ENCODE measurements at regions not wholly inside any gene's neighbourhood (a gene's known extent, or its start where the extent isn't known, plus 50 kb on each side); places are given as distances from the start of the nearest gene placed in this dataset.

- DNase-seq, result no peak
- no peak overlapping the region for H3K27ac ChIP-seq (ENCODE audit: low read length)
- no peaks in the 10 kb centered on the region for H3K36me3 ChIP-seq (ENCODE audit: control insufficient read depth, insufficient read depth, low read length)
- no peaks in the 10 kb centered on the region for H3K27me3 ChIP-seq (ENCODE audit: control insufficient read depth, insufficient read depth, low read length)
- no CpG with 5 or more reads among the region's 1 CpG for WGBS (ENCODE audit: insufficient coverage)
- no peak overlapping the region for H3K4me3 ChIP-seq (ENCODE audit: low read length)
- peaks cover 2% of the 10 kb centered on the region for H3K4me1 ChIP-seq (ENCODE audit: control insufficient read depth, insufficient read depth, low read length)
- H3K9me3 ChIP-seq (replicated peaks; ENCODE audit: control insufficient read depth, low read depth, low read length), result no peaks in the 10 kb centered on the region
Observed at GRCh38 chr12:67425394-67425793, 156.2 kb downstream of the CAND1 start.

- no peaks in the 10 kb centered on the region for H3K9me3 ChIP-seq (replicated peaks; ENCODE audit: control insufficient read depth, low read depth, low read length)
- H3K27ac ChIP-seq (ENCODE audit: low read length), result no peak overlapping the region
- WGBS (ENCODE audit: insufficient coverage), result 23% methylated on average over 2 of the region's 2 CpGs
- H3K27me3 ChIP-seq (ENCODE audit: control insufficient read depth, insufficient read depth, low read length), result no peaks in the 10 kb centered on the region
- DNase-seq, result peak; percentile 85
- peaks cover 4% of the 10 kb centered on the region for H3K4me1 ChIP-seq (ENCODE audit: control insufficient read depth, insufficient read depth, low read length)
- no peak overlapping the region for H3K4me3 ChIP-seq (ENCODE audit: low read length)
- H3K36me3 ChIP-seq (ENCODE audit: control insufficient read depth, insufficient read depth, low read length), result no peaks in the 10 kb centered on the region
Observed at GRCh38 chr12:67426067-67426466, 156.9 kb downstream of the CAND1 start.

DNA sequence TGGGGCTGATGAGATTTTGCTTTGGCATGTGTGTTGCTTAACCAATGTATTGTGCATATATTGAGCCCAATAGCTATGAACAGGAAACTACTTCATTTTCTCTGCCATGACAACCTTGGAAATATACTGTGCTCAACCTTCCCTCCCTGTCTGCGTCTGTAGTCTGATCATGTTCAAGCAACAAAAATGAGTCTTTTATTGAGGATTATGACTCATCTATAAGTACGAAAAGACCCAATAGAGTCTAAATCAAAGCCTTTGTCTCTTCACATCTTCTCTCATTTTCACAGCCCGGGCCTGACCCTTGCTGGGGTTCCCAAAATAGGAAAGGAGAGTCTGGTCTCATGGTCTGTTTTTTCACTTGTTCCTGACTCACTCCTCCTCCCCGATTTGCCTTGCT lies 158.2 kb downstream of the CAND1 start:
- no peak overlapping the region for H3K4me3 ChIP-seq (ENCODE audit: low read length)
- H3K9me3 ChIP-seq (replicated peaks; ENCODE audit: control insufficient read depth, low read depth, low read length), result no peaks in the 10 kb centered on the region
- no peaks in the 10 kb centered on the region for H3K36me3 ChIP-seq (ENCODE audit: control insufficient read depth, insufficient read depth, low read length)
- H3K27ac ChIP-seq (ENCODE audit: low read length), result no peak overlapping the region
- DNase-seq, result no peak
- WGBS (ENCODE audit: insufficient coverage), result no CpG with 5 or more reads among the region's 4 CpGs
- no peaks in the 10 kb centered on the region for H3K27me3 ChIP-seq (ENCODE audit: control insufficient read depth, insufficient read depth, low read length)
- peaks cover 7% of the 10 kb centered on the region for H3K4me1 ChIP-seq (ENCODE audit: control insufficient read depth, insufficient read depth, low read length)

GRCh38 chr12:67428431-67428830 lies 159.3 kb downstream of the CAND1 start:
- Histone ChIP-seq H3K27me3 (ENCODE audit: control insufficient read depth, insufficient read depth, low read length) (no peaks in the 10 kb centered on the region), H3K4me1 (ENCODE audit: control insufficient read depth, insufficient read depth, low read length) (peaks cover 7% of the 10 kb centered on the region), H3K27ac (ENCODE audit: low read length) (no peak overlapping the region), H3K9me3 (replicated peaks; ENCODE audit: control insufficient read depth, low read depth, low read length) (no peaks in the 10 kb centered on the region), H3K4me3 (ENCODE audit: low read length) (no peak overlapping the region), H3K36me3 (ENCODE audit: control insufficient read depth, insufficient read depth, low read length) (no peaks in the 10 kb centered on the region)
- no CpG with 5 or more reads among the region's 2 CpGs for WGBS (ENCODE audit: insufficient coverage)
- no peak for DNase-seq

DNA sequence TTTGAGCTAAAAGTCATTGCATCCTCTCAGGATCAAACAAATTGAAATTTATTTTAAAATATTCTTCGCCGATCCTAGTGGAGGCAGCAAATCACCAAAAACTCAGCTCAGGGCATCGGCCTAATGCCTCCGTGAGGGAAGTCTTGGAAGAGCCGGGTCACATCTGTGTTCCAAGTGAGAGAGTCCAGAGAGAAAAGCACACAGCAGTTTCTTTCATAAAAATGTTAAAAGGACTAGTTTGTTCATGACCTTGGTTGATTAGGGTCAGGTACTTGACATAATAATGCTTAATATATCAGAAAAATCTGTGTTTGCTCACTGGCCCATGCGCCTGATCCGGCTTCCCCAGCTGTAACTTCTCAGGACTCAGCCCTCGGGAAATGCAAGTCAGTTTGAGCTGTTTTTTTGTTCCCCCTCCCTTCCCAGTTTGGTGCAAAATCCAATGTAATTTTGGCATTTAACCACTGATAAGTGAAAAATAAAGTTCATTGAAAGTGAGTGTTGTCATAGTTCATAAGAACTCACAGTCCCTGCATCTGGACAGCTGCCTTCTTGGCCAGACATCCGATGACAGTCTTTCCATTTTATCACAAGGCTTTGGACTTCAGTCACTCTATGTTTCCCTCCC lies 161.7 kb downstream of the CAND1 start:
- Histone ChIP-seq H3K4me1 (ENCODE audit: control insufficient read depth, insufficient read depth, low read length) (peaks cover 7% of the 10 kb centered on the region), H3K27ac (ENCODE audit: low read length) (peak overlapping the region; percentile 11), H3K4me3 (ENCODE audit: low read length) (no peak overlapping the region), H3K9me3 (replicated peaks; ENCODE audit: control insufficient read depth, low read depth, low read length) (no peaks in the 10 kb centered on the region), H3K27me3 (ENCODE audit: control insufficient read depth, insufficient read depth, low read length) (no peaks in the 10 kb centered on the region), H3K36me3 (ENCODE audit: control insufficient read depth, insufficient read depth, low read length) (no peaks in the 10 kb centered on the region)
- 20% methylated on average over 4 of the region's 9 CpGs for WGBS (ENCODE audit: insufficient coverage)
- DNase-seq, result peak; percentile 92

DNA sequence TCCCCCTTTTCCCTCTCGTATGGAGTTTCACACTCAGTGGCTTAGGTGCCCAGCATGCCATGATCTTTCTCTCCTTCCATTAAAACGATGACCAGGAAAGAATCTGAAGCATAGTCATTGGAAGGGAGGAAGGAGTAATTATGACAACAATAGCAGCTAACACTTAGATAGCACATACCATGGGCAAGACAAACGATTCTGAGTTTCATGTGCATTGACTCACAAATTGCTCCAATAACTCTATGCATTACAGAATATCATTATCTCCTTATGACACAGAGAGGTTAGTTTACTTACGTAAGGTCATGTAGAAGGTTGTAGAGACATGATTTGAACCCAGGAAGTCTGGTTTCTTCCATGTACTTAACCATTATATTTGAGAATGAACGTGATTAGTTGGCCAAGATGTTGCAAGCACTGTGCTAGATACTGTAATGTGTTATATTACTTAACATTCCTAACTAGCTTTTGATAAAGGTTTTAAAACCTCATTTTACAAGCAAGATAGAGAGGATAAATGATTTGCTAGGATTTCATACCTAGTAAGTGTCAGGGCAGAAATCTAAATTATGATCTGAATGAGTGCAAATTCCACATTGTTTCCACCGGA lies 162.4 kb downstream of the CAND1 start:
- Histone ChIP-seq H3K36me3 (ENCODE audit: control insufficient read depth, insufficient read depth, low read length) (no peaks in the 10 kb centered on the region), H3K27me3 (ENCODE audit: control insufficient read depth, insufficient read depth, low read length) (no peaks in the 10 kb centered on the region), H3K27ac (ENCODE audit: low read length) (no peak overlapping the region), H3K4me1 (ENCODE audit: control insufficient read depth, insufficient read depth, low read length) (peaks cover 5% of the 10 kb centered on the region), H3K9me3 (replicated peaks; ENCODE audit: control insufficient read depth, low read depth, low read length) (no peaks in the 10 kb centered on the region), H3K4me3 (ENCODE audit: low read length) (no peak overlapping the region)
- DNase-seq, result no peak
- no CpG with 5 or more reads among the region's 6 CpGs for WGBS (ENCODE audit: insufficient coverage)

GRCh38 chr12:67433385-67434175 lies 164.4 kb downstream of the CAND1 start:
- H3K4me1 ChIP-seq (ENCODE audit: control insufficient read depth, insufficient read depth, low read length), result peaks cover 5% of the 10 kb centered on the region
- no peaks in the 10 kb centered on the region for H3K36me3 ChIP-seq (ENCODE audit: control insufficient read depth, insufficient read depth, low read length)
- no peak for DNase-seq
- H3K27me3 ChIP-seq (ENCODE audit: control insufficient read depth, insufficient read depth, low read length), result no peaks in the 10 kb centered on the region
- no peak overlapping the region for H3K4me3 ChIP-seq (ENCODE audit: low read length)
- no CpG with 5 or more reads among the region's 6 CpGs for WGBS (ENCODE audit: insufficient coverage)
- no peaks in the 10 kb centered on the region for H3K9me3 ChIP-seq (replicated peaks; ENCODE audit: control insufficient read depth, low read depth, low read length)
- H3K27ac ChIP-seq (ENCODE audit: low read length), result no peak overlapping the region

GRCh38 chr12:67434671-67435370 lies 165.7 kb downstream of the CAND1 start:
- WGBS (ENCODE audit: insufficient coverage), result 50% methylated on average over 1 of the region's 3 CpGs
- DNase-seq, result no peak
- H3K36me3 ChIP-seq (ENCODE audit: control insufficient read depth, insufficient read depth, low read length), result no peaks in the 10 kb centered on the region
- H3K27me3 ChIP-seq (ENCODE audit: control insufficient read depth, insufficient read depth, low read length), result no peaks in the 10 kb centered on the region
- no peaks in the 10 kb centered on the region for H3K9me3 ChIP-seq (replicated peaks; ENCODE audit: control insufficient read depth, low read depth, low read length)
- no peak overlapping the region for H3K4me3 ChIP-seq (ENCODE audit: low read length)
- no peak overlapping the region for H3K27ac ChIP-seq (ENCODE audit: low read length)
- peaks cover 5% of the 10 kb centered on the region for H3K4me1 ChIP-seq (ENCODE audit: control insufficient read depth, insufficient read depth, low read length)

DNA sequence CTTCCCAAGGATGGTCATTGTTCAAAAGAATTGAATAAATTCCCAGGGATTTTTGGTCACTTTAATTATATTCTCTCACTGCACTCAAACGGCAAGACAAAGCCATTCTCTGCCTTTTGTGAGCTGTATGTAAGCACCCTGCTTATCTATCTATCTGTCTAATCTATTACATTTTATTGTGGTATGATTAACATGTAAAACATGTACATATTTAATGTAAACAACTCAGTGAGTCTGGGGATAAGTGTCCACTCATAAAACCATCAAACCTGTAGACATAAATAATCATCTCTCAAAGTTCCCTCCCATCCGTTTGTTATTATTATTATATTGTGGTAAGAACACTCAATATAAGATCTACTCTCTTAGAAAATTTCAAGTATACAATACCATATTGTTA lies 167.1 kb downstream of the CAND1 start:
- WGBS (ENCODE audit: insufficient coverage), result no CpG with 5 or more reads among the region's 2 CpGs
- no peak overlapping the region for H3K27ac ChIP-seq (ENCODE audit: low read length)

GRCh38 chr12:67437011-67437410 lies 167.9 kb downstream of the CAND1 start:
- no CpG with 5 or more reads among the region's 2 CpGs for WGBS (ENCODE audit: insufficient coverage)
- H3K36me3 ChIP-seq (ENCODE audit: control insufficient read depth, insufficient read depth, low read length), result no peaks in the 10 kb centered on the region
- no peaks in the 10 kb centered on the region for H3K27me3 ChIP-seq (ENCODE audit: control insufficient read depth, insufficient read depth, low read length)
- no peaks in the 10 kb centered on the region for H3K4me1 ChIP-seq (ENCODE audit: control insufficient read depth, insufficient read depth, low read length)
- DNase-seq, result no peak
- H3K9me3 ChIP-seq (replicated peaks; ENCODE audit: control insufficient read depth, low read depth, low read length), result no peaks in the 10 kb centered on the region
- no peak overlapping the region for H3K4me3 ChIP-seq (ENCODE audit: low read length)
- H3K27ac ChIP-seq (ENCODE audit: low read length), result no peak overlapping the region

More for the DNA sequence above, 167.1 kb downstream of the CAND1 start:
- Histone ChIP-seq H3K9me3 (replicated peaks; ENCODE audit: control insufficient read depth, low read depth, low read length) (no peaks in the 10 kb centered on the region), H3K36me3 (ENCODE audit: control insufficient read depth, insufficient read depth, low read length) (no peaks in the 10 kb centered on the region), H3K27me3 (ENCODE audit: control insufficient read depth, insufficient read depth, low read length) (no peaks in the 10 kb centered on the region), H3K4me3 (ENCODE audit: low read length) (no peak overlapping the region), H3K4me1 (ENCODE audit: control insufficient read depth, insufficient read depth, low read length) (peaks cover 1% of the 10 kb centered on the region)
- DNase-seq, result no peak

All from muscle of leg (tissue), 3 donors.